Activated CD4-positive, alpha-beta memory T cell treated with anti-CD3 and anti-CD28 coated beads, Interleukin-2, amount 10 ng/mL, durations not matched to agents 7 days and 5 days (primary cell): ENCODE measurements at regions not wholly inside any gene's neighbourhood (a gene's known extent, or its start where the extent isn't known, plus 50 kb on each side); places are given as distances from the start of the nearest gene placed in this dataset.
"Not testable (repeated sequence)": the region's sequence is repeated elsewhere in the genome, so short reads cannot be mapped to it uniquely, and the experiment has no call there.

Experiments used
- CTCF ChIA-PET: fragments of 350-600 bp; sonication (Branson Sonifier 250); formaldehyde crosslinking; loops from one replicate; lab custom pipeline; 2021; ENCODE audit warnings: antibody characterized with exemption, inconsistent platforms; lab: Charles Lee
- POLR2A ChIA-PET: fragments of 350-600 bp; sonication (Branson Sonifier 250); formaldehyde crosslinking; loops from one replicate; lab custom pipeline; 2021; ENCODE audit warnings: antibody characterized with exemption; lab: Charles Lee
- DNase-seq: peaks from one replicate; pipeline ENCODE4 v3.0.0-alpha.2; 2020
- H3K27ac Mint-ChIP-seq: one replicate; pipeline ENCODE4 v1.8.0; 2021; ENCODE audit warnings: mild to moderate bottlenecking, mixed read lengths
- H3K27me3 Mint-ChIP-seq: one replicate; pipeline ENCODE4 v1.8.0; 2021; ENCODE audit warnings: mixed read lengths
- H3K36me3 Mint-ChIP-seq: one replicate; pipeline ENCODE4 v1.8.0; 2021; ENCODE audit warnings: low read depth, mixed read lengths
- H3K4me1 Mint-ChIP-seq: one replicate; pipeline ENCODE4 v1.8.0; 2021; ENCODE audit warnings: mixed read lengths
- H3K4me3 Mint-ChIP-seq: one replicate; pipeline ENCODE4 v1.8.0; 2021; ENCODE audit warnings: mild to moderate bottlenecking, mixed read lengths
- H3K9me3 Mint-ChIP-seq: one replicate; pipeline ENCODE4 v1.8.0; 2021; ENCODE audit warnings: mixed read lengths

GRCh38 chr7:69412331-69413146 lies 185.7 kb upstream of the AUTS2 start:
- POLR2A ChIA-PET: no interaction called here
- no peaks in the 10 kb centered on the region for H3K36me3 Mint-ChIP-seq

GRCh38 chr7:69414555-69414954 lies 183.7 kb upstream of the AUTS2 start:
- Mint-ChIP-seq H3K9me3 (peaks cover 23% of the 10 kb centered on the region), H3K4me3 (no peak overlapping the region), H3K27ac (no peak overlapping the region), H3K27me3 (no peaks in the 10 kb centered on the region), H3K36me3 (no peaks in the 10 kb centered on the region), H3K4me1 (no peaks in the 10 kb centered on the region)
- ChIA-PET CTCF (no interaction called here), POLR2A (no interaction called here)
- no peak for DNase-seq

More at GRCh38 chr7:69412331-69413146, 185.7 kb upstream of the AUTS2 start:
- H3K9me3 Mint-ChIP-seq: peaks cover 13% of the 10 kb centered on the region
- H3K4me3 Mint-ChIP-seq: no peak overlapping the region
- no peaks in the 10 kb centered on the region for H3K27me3 Mint-ChIP-seq
- CTCF ChIA-PET: no interaction called here
- no peak for DNase-seq
- no peaks in the 10 kb centered on the region for H3K4me1 Mint-ChIP-seq
- H3K27ac Mint-ChIP-seq: no peak overlapping the region

GRCh38 chr7:69418869-69419670 lies 179.2 kb upstream of the AUTS2 start:
- H3K27ac Mint-ChIP-seq: no peak overlapping the region
- peaks cover 23% of the 10 kb centered on the region for H3K9me3 Mint-ChIP-seq
- H3K4me3 Mint-ChIP-seq: no peak overlapping the region
- H3K4me1 Mint-ChIP-seq: no peaks in the 10 kb centered on the region
- POLR2A ChIA-PET: no interaction called here
- H3K36me3 Mint-ChIP-seq: no peaks in the 10 kb centered on the region
- CTCF ChIA-PET: no interaction called here
- DNase-seq: no peak
- no peaks in the 10 kb centered on the region for H3K27me3 Mint-ChIP-seq

- CTCF ChIA-PET: no interaction called here
- H3K4me3 Mint-ChIP-seq: no peak overlapping the region
These were observed 178.3 kb upstream of the AUTS2 start for GRCh38 chr7:69419934-69420333.

GRCh38 chr7:69422574-69422985 lies 175.7 kb upstream of the AUTS2 start:
- ChIA-PET POLR2A (no interaction called here), CTCF (no interaction called here)
- Mint-ChIP-seq H3K27me3 (no peaks in the 10 kb centered on the region), H3K4me1 (no peaks in the 10 kb centered on the region), H3K36me3 (no peaks in the 10 kb centered on the region), H3K27ac (no peak overlapping the region), H3K4me3 (no peak overlapping the region), H3K9me3 (peaks cover 20% of the 10 kb centered on the region)
- DNase-seq: no peak

More at GRCh38 chr7:69419934-69420333, 178.3 kb upstream of the AUTS2 start:
- Mint-ChIP-seq H3K27me3 (no peaks in the 10 kb centered on the region), H3K36me3 (no peaks in the 10 kb centered on the region), H3K4me1 (no peaks in the 10 kb centered on the region), H3K9me3 (peaks cover 19% of the 10 kb centered on the region), H3K27ac (no peak overlapping the region)
- no peak for DNase-seq
- POLR2A ChIA-PET: no interaction called here

GRCh38 chr7:69426705-69427104 lies 171.6 kb upstream of the AUTS2 start:
- POLR2A ChIA-PET: no interaction called here
- H3K36me3 Mint-ChIP-seq: no peaks in the 10 kb centered on the region
- H3K9me3 Mint-ChIP-seq: peaks cover 18% of the 10 kb centered on the region
- CTCF ChIA-PET: no interaction called here
- DNase-seq: no peak
- H3K4me3 Mint-ChIP-seq: no peak overlapping the region
- no peaks in the 10 kb centered on the region for H3K27me3 Mint-ChIP-seq
- no peaks in the 10 kb centered on the region for H3K4me1 Mint-ChIP-seq
- no peak overlapping the region for H3K27ac Mint-ChIP-seq

- DNase-seq: no peak
- Mint-ChIP-seq H3K27me3 (no peaks in the 10 kb centered on the region), H3K36me3 (no peaks in the 10 kb centered on the region), H3K27ac (no peak overlapping the region), H3K4me1 (no peaks in the 10 kb centered on the region), H3K4me3 (no peak overlapping the region), H3K9me3 (peaks cover 15% of the 10 kb centered on the region)
- CTCF ChIA-PET: no interaction called here
- POLR2A ChIA-PET: no interaction called here
These were observed 170.2 kb upstream of the AUTS2 start for GRCh38 chr7:69428089-69428488.

- no peaks in the 10 kb centered on the region for H3K36me3 Mint-ChIP-seq
- H3K4me3 Mint-ChIP-seq: no peak overlapping the region
- DNase-seq: no peak
- H3K27me3 Mint-ChIP-seq: no peaks in the 10 kb centered on the region
- CTCF ChIA-PET: no interaction called here
- POLR2A ChIA-PET: no interaction called here
- H3K4me1 Mint-ChIP-seq: no peaks in the 10 kb centered on the region
- no peak overlapping the region for H3K27ac Mint-ChIP-seq
- peaks cover 15% of the 10 kb centered on the region for H3K9me3 Mint-ChIP-seq
These were observed 168.3 kb upstream of the AUTS2 start for GRCh38 chr7:69429911-69430383.

- Mint-ChIP-seq H3K36me3 (no peaks in the 10 kb centered on the region), H3K27me3 (no peaks in the 10 kb centered on the region), H3K4me1 (no peaks in the 10 kb centered on the region), H3K9me3 (peaks cover 18% of the 10 kb centered on the region), H3K27ac (no peak overlapping the region), H3K4me3 (no peak overlapping the region)
- ChIA-PET POLR2A (no interaction called here), CTCF (no interaction called here)
- no peak for DNase-seq
These were observed 167.8 kb upstream of the AUTS2 start for GRCh38 chr7:69430384-69431021.

- H3K36me3 Mint-ChIP-seq: no peaks in the 10 kb centered on the region
- H3K4me3 Mint-ChIP-seq: no peak overlapping the region
- POLR2A ChIA-PET: no interaction called here
- H3K27ac Mint-ChIP-seq: no peak overlapping the region
- H3K9me3 Mint-ChIP-seq: peaks cover 18% of the 10 kb centered on the region
- H3K4me1 Mint-ChIP-seq: no peaks in the 10 kb centered on the region
- DNase-seq: no peak
- CTCF ChIA-PET: no interaction called here
- no peaks in the 10 kb centered on the region for H3K27me3 Mint-ChIP-seq
These were observed 166.6 kb upstream of the AUTS2 start for GRCh38 chr7:69431626-69432025.

- H3K27me3 Mint-ChIP-seq, H3K4me3 Mint-ChIP-seq, H3K36me3 Mint-ChIP-seq, H3K27ac Mint-ChIP-seq, CTCF ChIA-PET, DNase-seq, POLR2A ChIA-PET, H3K4me1 Mint-ChIP-seq: not testable (repeated sequence)
- H3K9me3 Mint-ChIP-seq: peaks cover 17% of the 10 kb centered on the region
These were observed 166.0 kb upstream of the AUTS2 start for GRCh38 chr7:69432276-69432675.

GRCh38 chr7:69433081-69433480 lies 165.2 kb upstream of the AUTS2 start:
- Mint-ChIP-seq H3K36me3 (no peaks in the 10 kb centered on the region), H3K27me3 (no peaks in the 10 kb centered on the region), H3K9me3 (peaks cover 15% of the 10 kb centered on the region), H3K4me1 (no peaks in the 10 kb centered on the region), H3K27ac (no peak overlapping the region), H3K4me3 (no peak overlapping the region)
- DNase-seq: no peak
- ChIA-PET POLR2A (no interaction called here), CTCF (no interaction called here)

GRCh38 chr7:69434398-69434815 lies 163.9 kb upstream of the AUTS2 start:
- Mint-ChIP-seq H3K27ac (no peak overlapping the region), H3K4me1 (no peaks in the 10 kb centered on the region), H3K4me3 (no peak overlapping the region), H3K36me3 (no peaks in the 10 kb centered on the region), H3K9me3 (peaks cover 8% of the 10 kb centered on the region), H3K27me3 (no peaks in the 10 kb centered on the region)
- no peak for DNase-seq
- ChIA-PET CTCF (no interaction called here), POLR2A (no interaction called here)
